GM12891 (cell line): ENCODE measurements at regions not wholly inside any gene's neighbourhood (a gene's known extent, or its start where the extent isn't known, plus 50 kb on each side); places are given as distances from the start of the nearest gene placed in this dataset.

ENCODE experiments used
- DNase-seq: peaks from one replicate; pipeline ENCODE4 v3.0.0; 2011; ENCODE audit warnings: low spot score; ENCODE audit not compliant: insufficient read length
- FAIRE-seq: peaks from 2 replicates; lab custom pipeline; 2011; peaks lifted over from hg19 to GRCh38; lab: Jason Lieb, UNC
- PAX5 ChIP-seq: IDR thresholded peaks from 2 replicates; pipeline ENCODE4 v1.6.1; 2011; ENCODE audit warnings: low read length, moderate library complexity, mild to moderate bottlenecking; ENCODE audit not compliant: insufficient read depth, severe bottlenecking
- POLR2A ChIP-seq: IDR thresholded peaks from 2 replicates; pipeline ENCODE4 v1.6.1; 2011; ENCODE audit warnings: low read depth, low read length, control low read depth
- POLR2AphosphoS5 ChIP-seq: IDR thresholded peaks from 2 replicates; pipeline ENCODE4 v1.6.1; 2011; ENCODE audit warnings: low read depth, low read length, control low read depth
- POU2F2 ChIP-seq: IDR thresholded peaks from 2 replicates; pipeline ENCODE4 v1.6.1; 2011; ENCODE audit warnings: low read depth, mild to moderate bottlenecking, control low read depth, low read length, moderate library complexity
- SPI1 ChIP-seq: IDR thresholded peaks from 2 replicates; pipeline ENCODE4 v1.6.1; 2011; ENCODE audit warnings: low read depth, low read length, control low read depth
- TAF1 ChIP-seq: IDR thresholded peaks from 2 replicates; pipeline ENCODE4 v1.6.1; 2011; ENCODE audit warnings: low read depth, low read length, control low read depth

GRCh38 chr2:62306751-62307468 is 111.0 kb downstream of the B3GNT2 start:
- no peak for DNase-seq
- peak; percentile 47 for FAIRE-seq
- TF ChIP-seq POLR2A (no peak; the same call in 1 of the 2 replicates), POU2F2 (0 out of 2 replicates have a peak, but pooled peaks have one; percentile 26), PAX5 (no peak), POLR2AphosphoS5 (no peak)

DNA sequence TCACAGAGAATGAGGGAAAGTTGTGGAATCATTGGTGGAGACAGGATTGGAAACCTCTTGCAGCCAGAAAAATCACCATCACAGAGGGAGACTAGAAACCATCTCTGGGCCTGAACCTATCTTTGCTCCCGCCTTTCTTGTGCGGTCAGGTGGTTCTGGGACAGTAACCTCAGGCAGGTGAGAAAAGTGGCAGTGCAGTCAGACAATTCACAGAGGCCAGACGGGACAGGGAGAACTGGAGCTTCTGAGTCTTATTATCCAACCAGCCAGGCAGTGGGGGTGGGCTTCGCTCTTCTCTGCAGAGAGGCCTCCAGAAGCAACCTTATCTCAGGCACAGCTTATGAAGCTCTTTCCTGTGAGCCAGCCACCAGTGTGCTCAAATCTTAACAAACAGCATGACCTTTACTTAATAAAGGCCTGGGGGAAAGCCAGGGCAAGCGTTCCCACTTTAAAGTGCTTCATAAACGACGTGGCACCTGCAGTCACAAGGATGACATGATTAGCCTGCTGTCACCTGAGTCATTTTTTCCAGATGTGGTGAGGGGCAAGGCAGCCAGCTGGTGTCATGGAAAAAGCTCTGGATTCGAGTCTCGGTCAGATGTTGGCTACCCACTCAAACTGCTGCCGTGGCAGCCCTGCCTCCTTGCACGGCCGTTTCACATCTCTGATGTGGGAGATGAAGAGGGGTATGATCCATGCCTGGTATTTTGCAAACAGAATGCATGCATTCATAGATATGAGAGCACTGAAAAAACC is 109.7 kb downstream of the B3GNT2 start:
- FAIRE-seq: peak; percentile 54

DNA sequence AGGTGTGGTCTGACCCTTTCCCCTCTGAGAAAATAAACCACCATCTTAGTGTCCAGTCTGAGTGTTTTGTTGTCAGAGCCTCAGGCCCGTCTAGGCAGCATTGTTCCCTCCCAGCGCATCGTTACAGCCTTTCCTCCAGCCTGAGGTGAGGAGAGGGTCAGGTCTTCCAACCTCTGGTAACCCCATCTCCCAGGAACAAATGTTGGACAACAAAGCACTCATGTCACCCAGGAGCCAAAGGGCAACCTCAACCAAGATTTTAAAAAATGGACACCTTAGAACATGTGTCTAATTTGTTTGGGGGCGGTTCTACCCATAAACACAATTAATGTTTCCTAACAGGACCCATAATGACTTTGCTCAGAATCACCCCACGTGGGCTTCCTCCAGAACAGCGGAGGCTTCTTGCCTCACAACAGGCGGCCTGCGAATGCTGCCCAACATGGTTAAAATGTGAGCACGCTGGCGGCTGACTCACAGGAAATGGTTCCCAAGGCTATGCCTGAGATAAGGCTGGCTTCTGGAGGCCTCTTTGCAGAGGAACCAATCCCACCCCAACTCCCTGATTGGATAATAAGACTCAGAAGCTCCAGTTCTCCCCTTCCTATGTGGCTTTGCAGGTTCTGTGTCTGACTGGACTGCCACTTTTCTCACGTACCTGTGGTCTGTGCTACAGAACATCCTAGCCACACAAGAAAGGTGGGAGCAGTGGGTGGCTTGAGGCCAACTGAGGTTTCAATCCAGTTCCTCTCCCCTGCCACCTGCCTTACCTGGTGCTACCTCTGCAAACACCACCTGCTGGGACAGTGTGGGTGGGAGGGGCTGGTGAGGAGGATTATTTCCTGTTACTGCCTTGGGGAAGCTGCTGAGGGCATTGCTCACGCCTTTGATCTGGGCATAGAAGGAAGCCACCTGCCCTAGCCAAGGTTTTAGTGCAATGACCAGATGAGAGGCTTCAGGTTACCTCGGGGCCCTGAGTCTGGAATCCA is 108.8 kb downstream of the B3GNT2 start:
- DNase-seq (no peak), FAIRE-seq (peak; percentile 83)
- TF ChIP-seq PAX5 (no peak), SPI1 (peak; percentile 64)

More for the DNA sequence above, 109.7 kb downstream of the B3GNT2 start:
- no peak for DNase-seq
- no peak for TF ChIP-seq POLR2AphosphoS5
- no peak for TF ChIP-seq PAX5
- TF ChIP-seq POLR2A: no peak

DNA sequence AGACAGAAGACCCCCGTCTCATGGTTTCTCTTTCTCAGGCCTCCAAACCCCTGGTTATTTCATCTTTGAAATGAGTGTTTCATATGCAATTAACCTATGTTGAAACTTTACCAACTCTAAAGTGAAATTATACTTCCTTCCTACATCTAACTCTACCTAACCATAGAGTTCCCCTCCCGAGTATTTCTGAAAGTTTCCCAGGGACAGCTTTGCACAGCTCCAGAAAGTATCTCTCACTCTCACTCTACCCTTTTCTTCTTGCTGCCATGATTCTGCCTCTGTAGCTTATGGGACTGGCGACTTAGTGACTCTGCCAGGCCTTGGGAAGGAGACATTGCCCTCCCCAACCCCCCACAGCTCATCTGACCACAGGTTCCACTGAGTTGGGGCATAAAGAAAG is 107.9 kb downstream of the B3GNT2 start:
- FAIRE-seq: peak; percentile 35

DNA sequence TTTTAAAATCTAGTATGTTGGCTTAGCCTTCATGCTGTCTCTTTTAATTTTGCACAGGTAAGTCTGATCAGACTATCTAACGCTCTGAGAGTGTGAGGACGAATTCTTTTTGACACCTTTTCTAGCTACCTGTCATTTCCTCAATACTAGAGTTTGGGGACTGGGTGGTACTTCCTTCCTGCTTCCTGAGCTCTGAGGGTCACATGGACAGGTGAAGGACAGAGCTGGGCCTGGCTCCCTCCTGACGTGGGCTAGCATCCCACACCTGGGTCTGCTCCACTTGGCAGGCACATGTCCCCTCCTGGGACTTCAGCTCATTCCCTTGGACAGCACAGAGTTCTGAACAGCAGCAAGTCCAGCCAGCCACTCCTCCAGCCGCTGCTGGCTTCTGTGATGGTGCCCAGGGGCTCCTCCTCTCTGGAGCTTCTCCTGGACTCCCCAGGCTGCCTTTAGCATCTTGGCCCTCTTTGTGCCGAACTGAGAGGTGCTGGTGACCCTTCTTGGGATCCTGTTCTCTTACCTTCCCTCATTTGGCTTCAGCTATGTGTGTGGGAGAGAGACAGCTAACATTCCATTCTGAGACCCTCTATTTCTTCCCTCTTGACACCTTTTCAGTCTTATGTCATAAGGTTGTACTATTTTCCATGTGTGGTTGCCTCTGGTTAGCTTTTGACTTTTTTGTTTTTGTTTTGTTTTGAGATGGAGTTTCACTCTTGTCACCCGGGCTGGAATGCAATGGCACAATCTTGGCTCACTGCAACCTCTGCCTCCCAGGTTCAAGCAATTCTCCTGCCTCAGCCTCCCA is 106.9 kb downstream of the B3GNT2 start:
- no peak for DNase-seq
- no peak for FAIRE-seq
- TF ChIP-seq TAF1 (no peak), POU2F2 (no peak)

More for the DNA sequence above, 107.9 kb downstream of the B3GNT2 start:
- no peak for DNase-seq
- TF ChIP-seq POLR2AphosphoS5: no peak
- TF ChIP-seq SPI1: peak; percentile 46; the same call in 1 of the 2 replicates
- no peak for TF ChIP-seq PAX5
- TF ChIP-seq TAF1: peak; percentile 28; the same call in 1 of the 2 replicates
- TF ChIP-seq POU2F2: no peak
- no peak for TF ChIP-seq POLR2A

DNA sequence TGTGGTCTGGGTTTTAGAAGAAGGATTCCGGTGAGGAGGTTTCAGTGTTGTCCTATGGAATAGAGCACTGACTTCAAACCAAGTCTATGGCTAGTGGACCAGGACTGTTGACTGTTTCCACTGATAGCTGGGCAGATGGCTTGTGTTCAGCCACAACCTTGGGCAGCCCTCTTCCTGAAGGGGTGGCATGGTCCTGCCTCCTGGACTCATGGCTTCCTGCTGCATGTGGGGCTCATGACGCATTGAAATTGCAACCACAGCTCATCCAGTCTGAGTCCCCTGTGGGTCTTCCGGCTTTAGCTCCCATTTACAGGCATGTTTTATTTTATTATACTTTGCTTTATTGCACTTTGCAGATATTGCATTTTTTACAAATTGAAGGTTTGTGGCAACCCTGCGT is 105.0 kb downstream of the B3GNT2 start:
- FAIRE-seq (no peak), DNase-seq (no peak)
- TF ChIP-seq PAX5 (no peak), SPI1 (no peak), POLR2AphosphoS5 (no peak), POU2F2 (no peak), POLR2A (no peak), TAF1 (no peak)

GRCh38 chr2:62297624-62298010 is 101.7 kb downstream of the B3GNT2 start:
- TF ChIP-seq POLR2A (no peak), SPI1 (no peak), POLR2AphosphoS5 (no peak), PAX5 (no peak), POU2F2 (no peak), TAF1 (no peak)
- no peak for DNase-seq
- FAIRE-seq: no peak

DNA sequence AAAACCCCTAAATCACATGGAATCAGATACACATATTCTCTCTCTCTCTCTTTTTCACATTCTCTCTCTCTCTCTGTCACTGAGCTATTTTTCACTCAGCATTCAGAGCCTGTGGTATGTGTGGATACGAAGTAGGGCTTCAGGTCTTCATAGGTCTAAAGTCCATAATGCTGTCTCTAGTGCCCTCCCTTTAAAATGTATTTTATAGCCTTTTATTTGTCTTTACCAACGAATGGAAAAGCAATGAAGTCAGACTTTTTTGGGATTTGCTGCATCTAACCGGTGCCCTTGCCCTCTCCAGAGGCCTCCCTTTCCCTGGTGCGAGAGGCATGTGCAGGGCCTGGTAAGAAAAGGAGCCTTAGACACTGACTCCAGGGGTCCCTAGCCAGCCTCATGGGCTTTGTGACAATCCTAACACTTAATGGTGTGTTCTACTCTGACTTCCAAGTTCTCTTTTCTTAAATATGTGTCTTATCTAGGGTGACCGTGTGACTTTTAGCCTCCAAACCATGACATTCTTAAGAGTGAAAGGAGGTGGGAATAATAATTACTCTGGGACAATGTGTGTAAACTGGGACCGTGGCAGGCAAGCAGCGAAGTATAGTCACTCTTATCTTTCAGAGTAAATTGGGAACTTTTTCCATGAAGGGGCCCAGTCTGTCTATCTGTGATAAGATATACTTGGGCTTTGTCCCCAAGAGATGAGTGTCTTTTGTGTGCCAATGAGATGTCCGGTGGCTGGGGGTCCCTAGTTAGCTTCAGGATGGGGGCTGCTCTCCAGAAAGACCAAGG is 101.1 kb downstream of the B3GNT2 start:
- DNase-seq (no peak), FAIRE-seq (no peak)
- TF ChIP-seq SPI1 (no peak), TAF1 (no peak), POLR2AphosphoS5 (no peak), POU2F2 (no peak), PAX5 (no peak), POLR2A (no peak)
